ENCODE measurements at regions not wholly inside any gene's neighbourhood (a gene's known extent, or its start where the extent isn't known, plus 50 kb on each side); places are given as distances from the start of the nearest gene placed in this dataset.
A peak's percentile ranks its signal among the peaks of the same experiment; 100 is the strongest.

DNA sequence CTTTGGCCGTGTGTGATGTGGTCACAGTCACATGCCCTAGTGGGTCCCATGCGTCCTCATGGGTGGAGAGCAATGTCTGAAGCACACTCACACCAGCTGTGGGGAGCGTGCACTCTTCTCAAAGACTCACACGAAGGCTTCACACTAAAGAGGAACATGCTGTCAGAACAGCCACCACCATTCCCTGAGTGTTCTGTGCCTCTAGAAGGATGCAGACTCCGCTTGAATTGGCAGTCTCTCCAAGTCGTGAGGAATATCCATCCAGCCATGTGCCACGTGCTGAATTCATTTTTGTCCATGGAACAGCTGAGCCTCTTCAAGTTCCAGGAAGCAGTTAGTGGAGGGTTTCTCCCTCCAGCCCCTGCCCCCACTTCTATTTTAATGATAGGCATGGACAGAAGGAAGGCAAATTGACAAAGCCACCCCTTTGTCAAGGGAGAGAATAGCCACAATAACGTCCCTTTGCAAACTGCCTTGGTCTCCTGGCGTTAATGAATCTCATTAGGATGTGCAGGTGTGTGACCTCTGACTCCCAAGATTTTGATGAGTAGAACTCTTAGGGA lies 464.3 kb upstream of the ID2 start:
- Histone ChIP-seq H2BK20ac (ENCODE audit: low read depth, low read length, poor library complexity, severe bottlenecking) (no peak overlapping the region), H3K56ac (ENCODE audit: insufficient read length, low read depth, low read length) (no peak overlapping the region), H2BK15ac (ENCODE audit: low read depth, low read length) (no peak overlapping the region), H4K5ac (ENCODE audit: insufficient read length, low read depth, low read length) (no peak overlapping the region), H2BK12ac (ENCODE audit: insufficient read length, low read depth, low read length) (no peak overlapping the region), H2AFZ (ENCODE audit: low read length) (no peak overlapping the region), H3K18ac (ENCODE audit: insufficient read length, low read depth, low read length) (no peak overlapping the region), H3K4me2 (ENCODE audit: insufficient read depth, insufficient read length, low read length) (no peak overlapping the region), H4K20me1 (ENCODE audit: control insufficient read depth, insufficient read depth, insufficient read length) (no peaks in the 10 kb centered on the region), H3K79me1 (ENCODE audit: insufficient read depth, low read depth, low read length, poor library complexity, severe bottlenecking) (no peaks in the 10 kb centered on the region), H4K91ac (ENCODE audit: insufficient read length, low read depth, low read length) (no peak overlapping the region), H2BK120ac (ENCODE audit: low read depth, low read length, poor library complexity, severe bottlenecking) (no peak overlapping the region), H3K23ac (ENCODE audit: insufficient read length, low read depth, low read length) (no peak overlapping the region), H4K8ac (replicated peaks; ENCODE audit: insufficient read length, low read depth, low read length) (no peak overlapping the region), H3K9ac (ENCODE audit: extremely low read depth, insufficient read length, low read length) (no peak overlapping the region), H3K27ac (ENCODE audit: insufficient read length, low read depth, low read length) (no peak overlapping the region), H3K4me1 (ENCODE audit: insufficient read depth, low read length) (peaks cover 7% of the 10 kb centered on the region; the same call in 1 of the 2 replicates), H3K14ac (ENCODE audit: insufficient read depth, low read length) (peak overlapping the region; percentile 66), H3K9me3 (ENCODE audit: control insufficient read depth, low read depth, low read length) (no peaks in the 10 kb centered on the region), H3K4ac (ENCODE audit: low read depth, low read length) (no peak overlapping the region), H3T11ph (ENCODE audit: low read length) (no peak overlapping the region), H2AK5ac (ENCODE audit: insufficient read length, low read length) (no peak overlapping the region), H3K27me3 (ENCODE audit: insufficient read depth, low read length) (no peaks in the 10 kb centered on the region), H2BK5ac (ENCODE audit: insufficient read length, low read length) (no peak overlapping the region), H3K23me2 (ENCODE audit: insufficient read length, low read depth, low read length, poor library complexity, severe bottlenecking) (no peaks in the 10 kb centered on the region), H3K79me2 (ENCODE audit: insufficient read depth, low read length) (no peaks in the 10 kb centered on the region)
- TF ChIP-seq, protein P1, sequence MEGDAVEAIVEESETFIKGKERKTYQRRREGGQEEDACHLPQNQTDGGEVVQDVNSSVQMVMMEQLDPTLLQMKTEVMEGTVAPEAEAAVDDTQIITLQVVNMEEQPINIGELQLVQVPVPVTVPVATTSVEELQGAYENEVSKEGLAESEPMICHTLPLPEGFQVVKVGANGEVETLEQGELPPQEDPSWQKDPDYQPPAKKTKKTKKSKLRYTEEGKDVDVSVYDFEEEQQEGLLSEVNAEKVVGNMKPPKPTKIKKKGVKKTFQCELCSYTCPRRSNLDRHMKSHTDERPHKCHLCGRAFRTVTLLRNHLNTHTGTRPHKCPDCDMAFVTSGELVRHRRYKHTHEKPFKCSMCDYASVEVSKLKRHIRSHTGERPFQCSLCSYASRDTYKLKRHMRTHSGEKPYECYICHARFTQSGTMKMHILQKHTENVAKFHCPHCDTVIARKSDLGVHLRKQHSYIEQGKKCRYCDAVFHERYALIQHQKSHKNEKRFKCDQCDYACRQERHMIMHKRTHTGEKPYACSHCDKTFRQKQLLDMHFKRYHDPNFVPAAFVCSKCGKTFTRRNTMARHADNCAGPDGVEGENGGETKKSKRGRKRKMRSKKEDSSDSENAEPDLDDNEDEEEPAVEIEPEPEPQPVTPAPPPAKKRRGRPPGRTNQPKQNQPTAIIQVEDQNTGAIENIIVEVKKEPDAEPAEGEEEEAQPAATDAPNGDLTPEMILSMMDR (conservative IDR thresholded peaks at IDR 0.05) = no peak
- Mint-ChIP-seq H3K4me1 (peaks cover 31 to 32% of the 10 kb centered on the region in 2 experiments), H3K9me3 (no peaks in the 10 kb centered on the region), H3K27ac (0 out of 7 replicates have a peak overlapping the region, but pooled peaks of 1 of the 3 experiments have one; percentile 41), H3K4me3 (no peak overlapping the region), H3K27me3 (ENCODE audit: low read depth) (peaks cover 3% of the 10 kb centered on the region), H3K36me3 (ENCODE audit: insufficient read depth in 1 of 3, low read depth in 3 of 3) (no peaks in the 10 kb centered on the region)
- DNase-seq = no peak
- no CpG with 5 or more reads among the region's 9 CpGs for WGBS (ENCODE audit: extremely low coverage, insufficient read length, low lambda C conversion rate)

Data from H9 (cell line).